ENCODE measurements at regions not wholly inside any gene's neighbourhood (a gene's known extent, or its start where the extent isn't known, plus 50 kb on each side); places are given as distances from the start of the nearest gene placed in this dataset.

DNA sequence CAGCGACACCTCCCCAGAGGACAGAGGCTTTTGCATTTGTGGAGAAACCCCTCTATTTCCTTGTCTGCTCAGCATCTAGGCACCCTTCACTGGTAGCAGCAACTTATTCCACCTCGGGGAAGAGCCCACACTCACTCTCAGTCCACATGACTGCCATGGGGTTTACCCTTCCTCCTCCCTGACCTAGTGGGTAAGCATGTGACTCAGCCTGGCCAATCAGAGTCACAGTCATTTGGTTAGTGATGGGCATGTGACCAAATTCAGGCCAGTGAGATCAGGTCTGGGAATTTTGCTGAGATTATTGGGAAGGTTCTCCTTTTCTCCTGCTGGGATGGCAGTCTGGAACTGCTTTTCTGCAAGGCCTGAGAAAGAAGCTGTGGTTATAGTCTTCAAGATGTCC, 145.7 kb upstream of the PHACTR3 start:
- no peaks in the 10 kb centered on the region for H3K27me3 ChIP-seq
- TF ChIP-seq, protein P1, sequence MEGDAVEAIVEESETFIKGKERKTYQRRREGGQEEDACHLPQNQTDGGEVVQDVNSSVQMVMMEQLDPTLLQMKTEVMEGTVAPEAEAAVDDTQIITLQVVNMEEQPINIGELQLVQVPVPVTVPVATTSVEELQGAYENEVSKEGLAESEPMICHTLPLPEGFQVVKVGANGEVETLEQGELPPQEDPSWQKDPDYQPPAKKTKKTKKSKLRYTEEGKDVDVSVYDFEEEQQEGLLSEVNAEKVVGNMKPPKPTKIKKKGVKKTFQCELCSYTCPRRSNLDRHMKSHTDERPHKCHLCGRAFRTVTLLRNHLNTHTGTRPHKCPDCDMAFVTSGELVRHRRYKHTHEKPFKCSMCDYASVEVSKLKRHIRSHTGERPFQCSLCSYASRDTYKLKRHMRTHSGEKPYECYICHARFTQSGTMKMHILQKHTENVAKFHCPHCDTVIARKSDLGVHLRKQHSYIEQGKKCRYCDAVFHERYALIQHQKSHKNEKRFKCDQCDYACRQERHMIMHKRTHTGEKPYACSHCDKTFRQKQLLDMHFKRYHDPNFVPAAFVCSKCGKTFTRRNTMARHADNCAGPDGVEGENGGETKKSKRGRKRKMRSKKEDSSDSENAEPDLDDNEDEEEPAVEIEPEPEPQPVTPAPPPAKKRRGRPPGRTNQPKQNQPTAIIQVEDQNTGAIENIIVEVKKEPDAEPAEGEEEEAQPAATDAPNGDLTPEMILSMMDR (IDR thresholded peaks at IDR 0.05) = no peak
- TF ChIP-seq POLR2A (IDR thresholded peaks at IDR 0.05) = no peak
- DNase-seq = no peak
- no peaks in the 10 kb centered on the region for H3K9me3 ChIP-seq (replicated peaks in 1 of 3)
- no peak overlapping the region for H3K4me3 ChIP-seq
- no peaks in the 10 kb centered on the region for H3K36me3 ChIP-seq (replicated peaks in 1 of 2)
- intact Hi-C loops (cut with DNase I) = loop anchor here in 1 of 2 donors (5.0 kb wide), 2 partner anchors 371 to 591 kb away; no protein-coding TSS in a partner anchor
- 86 to 98% (median 90%) methylated on average over 2 of the region's 2 CpGs for whole genome bisulfite sequencing, 4 donors
- H3K4me1 ChIP-seq (replicated peaks in 1 of 2) = no peaks in the 10 kb centered on the region
- no peak overlapping the region for H3K27ac ChIP-seq

DNA sequence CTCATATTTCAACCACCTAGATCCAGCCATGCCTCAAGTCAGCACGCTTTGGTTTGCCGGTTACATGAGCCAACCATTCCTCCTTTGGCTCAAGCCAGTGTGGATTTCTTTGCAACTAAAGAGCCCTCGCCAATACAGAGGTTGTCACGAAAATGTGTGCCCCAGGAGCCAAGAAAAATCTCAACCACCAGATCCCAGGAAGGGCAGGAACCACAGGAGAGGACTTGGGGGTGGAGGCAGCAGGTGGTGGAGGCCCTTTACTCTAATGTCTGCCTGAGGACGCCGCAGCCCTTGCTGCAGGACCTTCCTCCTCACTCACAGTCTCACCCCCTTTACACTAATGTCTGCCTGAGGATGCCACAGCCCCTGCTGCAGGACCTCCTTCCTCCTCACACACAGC, 144.8 kb upstream of the PHACTR3 start:
- Histone ChIP-seq H3K36me3 (replicated peaks in 1 of 2) (no peaks in the 10 kb centered on the region), H3K27ac (no peak overlapping the region), H3K4me3 (no peak overlapping the region), H3K27me3 (no peaks in the 10 kb centered on the region), H3K4me1 (replicated peaks in 1 of 2) (no peaks in the 10 kb centered on the region), H3K9me3 (replicated peaks in 1 of 3) (no peaks in the 10 kb centered on the region)
- 82 to 93% (median 89%) methylated on average over 6 of the region's 6 CpGs for WGBS, 4 donors
- intact Hi-C loops (cut with DNase I) = loop anchor here in 1 of 2 donors (5.0 kb wide), 2 partner anchors 372 to 592 kb away; no protein-coding TSS in a partner anchor
- DNase-seq = no peak
- no peak for TF ChIP-seq POLR2A (IDR thresholded peaks at IDR 0.05)
- TF ChIP-seq, protein P1 (IDR thresholded peaks at IDR 0.05) = no peak

DNA sequence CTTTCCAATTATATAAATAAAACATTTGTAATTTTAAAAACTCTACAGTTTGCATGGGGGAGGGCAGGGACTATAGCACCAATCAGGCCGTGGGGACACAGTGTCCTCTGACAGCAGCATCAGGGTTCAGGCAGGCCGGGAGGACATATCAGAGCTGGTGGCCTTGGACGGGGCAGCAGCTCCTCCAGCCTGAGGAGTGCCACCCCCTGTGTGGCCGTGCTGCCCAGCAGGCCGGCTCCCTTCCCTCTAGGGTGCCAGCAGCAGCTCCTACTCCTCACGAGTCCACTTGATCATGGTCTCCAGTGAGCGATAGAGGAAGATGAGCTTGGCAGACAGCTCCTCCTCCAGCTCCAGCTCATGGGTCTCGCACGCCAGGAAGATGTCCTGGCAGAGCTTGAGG, 144.0 kb upstream of the PHACTR3 start:
- Histone ChIP-seq H3K9me3 (replicated peaks in 1 of 3) (no peaks in the 10 kb centered on the region), H3K4me3 (no peak overlapping the region), H3K27ac (no peak overlapping the region), H3K36me3 (replicated peaks in 1 of 2) (no peaks in the 10 kb centered on the region), H3K27me3 (no peaks in the 10 kb centered on the region), H3K4me1 (replicated peaks in 1 of 2) (no peaks in the 10 kb centered on the region)
- intact Hi-C loops (cut with DNase I) = no loop called here
- no peak for TF ChIP-seq POLR2A (IDR thresholded peaks at IDR 0.05)
- TF ChIP-seq, protein P1 (IDR thresholded peaks at IDR 0.05) = no peak
- 57 to 72% (median 64%) methylated on average over 6 to 9 of the region's 9 CpGs for WGBS, 4 donors
- DNase-seq = no peak

DNA sequence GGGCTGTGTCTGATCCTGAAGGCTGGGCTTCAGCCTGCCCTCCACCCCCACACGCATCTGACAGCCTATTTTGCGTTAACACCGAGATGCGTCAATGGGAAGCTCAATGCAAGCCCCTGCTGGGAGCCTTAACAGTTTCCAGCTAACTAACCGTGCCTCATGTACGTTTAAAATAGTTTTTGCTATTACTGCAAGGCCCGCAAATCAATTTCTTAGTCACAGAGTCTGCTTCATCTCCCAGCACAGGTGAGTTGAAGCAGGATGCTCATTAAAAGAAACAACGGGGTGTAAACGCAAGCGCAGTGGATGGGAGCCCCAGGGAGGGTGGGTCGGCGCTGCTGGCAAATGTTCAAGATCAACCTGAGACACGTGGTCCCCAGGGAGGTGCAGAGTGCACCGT, 142.8 kb upstream of the PHACTR3 start:
- Histone ChIP-seq H3K27me3 (no peaks in the 10 kb centered on the region), H3K4me1 (replicated peaks in 1 of 2) (no peaks in the 10 kb centered on the region), H3K4me3 (no peak overlapping the region), H3K9me3 (replicated peaks in 1 of 3) (no peaks in the 10 kb centered on the region), H3K27ac (no peak overlapping the region), H3K36me3 (replicated peaks in 1 of 2) (no peaks in the 10 kb centered on the region)
- TF ChIP-seq POLR2A (IDR thresholded peaks at IDR 0.05) = no peak
- TF ChIP-seq, protein P1 (IDR thresholded peaks at IDR 0.05) = no peak
- WGBS, 4 donors = 70 to 83% (median 76%) methylated on average over 14 of the region's 14 CpGs
- intact Hi-C loops (cut with DNase I) = no loop called here
- no peak for DNase-seq
